OCI-M2 (cell line): ENCODE measurements at regions not wholly inside any gene's neighbourhood (a gene's known extent, or its start where the extent isn't known, plus 50 kb on each side); places are given as distances from the start of the nearest gene placed in this dataset.

ENCODE experiments used
- DNase-seq: peaks from one replicate; lab custom pipeline; 2025; ENCODE audit not compliant: unreplicated experiment; lab: John Stamatoyannopoulos, UW

- no peak for DNase-seq
Measured at GRCh38 chr1:219279017-219279770, 105.5 kb downstream of the LYPLAL1 start.

DNA sequence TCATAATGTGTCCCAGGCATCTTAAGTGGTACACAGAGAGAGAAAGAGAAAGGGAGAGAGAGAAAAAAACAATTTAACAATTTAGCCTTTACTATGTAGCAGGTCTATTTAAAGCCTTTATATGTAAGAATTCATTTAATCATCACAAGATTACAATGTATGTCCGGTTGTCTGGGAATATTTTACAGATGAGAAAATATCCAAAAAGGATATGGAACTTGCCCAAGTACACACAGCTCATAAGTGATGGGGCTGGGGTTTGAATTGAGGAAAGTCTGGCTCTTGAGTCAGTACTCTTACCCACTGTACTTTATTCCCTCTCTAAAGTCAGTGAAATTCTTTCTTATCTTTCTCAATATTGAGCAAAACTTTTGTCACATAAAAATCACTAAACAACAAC is 104.6 kb downstream of the LYPLAL1 start:
- DNase-seq = no peak

- DNase-seq = no peak
Measured at GRCh38 chr1:219277304-219278105, 103.8 kb downstream of the LYPLAL1 start.

GRCh38 chr1:219276049-219276738 is 102.5 kb downstream of the LYPLAL1 start:
- no peak for DNase-seq

DNA sequence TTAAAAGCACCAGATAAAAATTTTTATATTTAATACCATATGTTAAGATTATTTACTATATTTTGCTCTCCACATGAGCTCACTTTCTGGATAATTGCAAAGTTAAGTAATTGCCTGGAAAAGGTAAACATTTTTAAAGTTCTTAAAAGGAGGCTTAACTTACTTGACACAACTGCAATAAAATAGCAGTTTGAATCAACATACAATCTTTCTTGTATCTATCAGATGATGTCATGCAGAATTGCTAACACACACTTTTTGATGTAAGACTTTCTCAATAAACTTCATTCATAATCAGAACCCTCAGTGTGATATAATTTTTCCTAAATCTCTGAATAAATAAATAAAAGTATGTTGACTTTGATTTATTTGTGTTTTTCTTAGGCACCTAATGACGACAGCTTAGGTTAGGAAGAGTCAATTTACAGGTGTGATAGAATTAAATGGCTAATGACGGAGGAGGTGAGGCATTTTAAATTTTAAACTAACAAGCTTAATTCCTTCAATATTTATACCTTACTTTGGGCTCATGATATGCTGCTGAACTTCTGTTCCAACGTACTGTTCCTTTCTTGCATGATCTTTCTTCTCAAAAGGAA is 99.5 kb downstream of the LYPLAL1 start:
- no peak for DNase-seq

DNA sequence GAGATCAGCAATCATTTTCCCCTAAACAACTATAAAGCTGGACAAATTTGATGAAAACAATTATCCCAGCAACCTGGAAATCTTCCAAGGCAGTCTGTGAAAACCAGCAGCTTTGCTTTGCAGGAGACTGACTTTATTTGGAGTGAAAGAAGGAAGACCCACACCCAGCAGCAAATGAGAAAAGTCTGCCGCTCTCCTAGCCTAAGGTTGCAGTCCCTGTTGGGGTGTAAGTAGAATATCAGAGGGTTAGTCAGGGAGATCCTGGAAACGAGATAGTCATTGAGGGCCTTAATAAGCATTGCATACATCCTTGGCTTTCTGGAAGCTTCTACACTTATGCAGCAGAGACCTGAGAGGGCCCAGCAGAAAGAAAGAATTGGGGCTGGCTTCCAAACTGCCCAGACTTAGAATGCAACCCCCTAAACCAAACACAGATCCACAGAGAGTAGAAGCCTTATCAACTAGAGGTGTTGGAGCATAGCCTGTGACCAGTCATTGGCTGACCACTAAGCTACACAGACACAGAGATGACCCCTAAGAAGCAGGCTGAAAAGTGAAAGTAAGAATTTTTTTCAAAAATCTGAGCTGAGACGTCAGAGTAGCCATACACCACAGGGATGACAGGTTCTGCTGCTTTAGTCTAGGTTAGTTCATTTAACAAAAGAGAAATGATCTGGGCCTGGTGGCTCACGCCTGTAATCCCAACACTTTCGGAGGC is 98.3 kb downstream of the LYPLAL1 start:
- no peak for DNase-seq

GRCh38 chr1:219269171-219269570 is 95.5 kb downstream of the LYPLAL1 start:
- DNase-seq = no peak

- DNase-seq = no peak
Measured at GRCh38 chr1:219266524-219266923, 92.8 kb downstream of the LYPLAL1 start.

GRCh38 chr1:219265026-219265515 is 91.4 kb downstream of the LYPLAL1 start:
- DNase-seq = no peak

GRCh38 chr1:219264561-219264960 is 90.9 kb downstream of the LYPLAL1 start:
- DNase-seq = no peak
